MG63 (cell line): ENCODE measurements at regions not wholly inside any gene's neighbourhood (a gene's known extent, or its start where the extent isn't known, plus 50 kb on each side); places are given as distances from the start of the nearest gene placed in this dataset.
A peak's percentile ranks its signal among the peaks of the same experiment; 100 is the strongest.

Source experiments
- DNase-seq: peaks from one replicate; pipeline ENCODE4 v3.0.0-alpha.2; 2020
- H3K27me3 ChIP-seq: fragments of 250-450 bp; sonication (Bioruptor Pico); 2 replicates; pipeline ENCODE4 v1.5.1; 2020; ENCODE audit warnings: mild to moderate bottlenecking, moderate library complexity
- H3K36me3 ChIP-seq: fragments of 250-450 bp; sonication (Bioruptor Pico); 2 replicates; pipeline ENCODE4 v1.5.1; 2020; ENCODE audit warnings: mild to moderate bottlenecking, moderate library complexity
- H3K4me3 ChIP-seq: fragments of 250-450 bp; sonication (Bioruptor Pico); 2 replicates; pipeline ENCODE4 v1.5.1; 2020; ENCODE audit warnings: mild to moderate bottlenecking, moderate library complexity
- H3K9me3 ChIP-seq: fragments of 250-450 bp; sonication (Bioruptor Pico); 2 replicates; pipeline ENCODE4 v1.5.1; 2020; ENCODE audit warnings: mild to moderate bottlenecking, moderate library complexity

DNA sequence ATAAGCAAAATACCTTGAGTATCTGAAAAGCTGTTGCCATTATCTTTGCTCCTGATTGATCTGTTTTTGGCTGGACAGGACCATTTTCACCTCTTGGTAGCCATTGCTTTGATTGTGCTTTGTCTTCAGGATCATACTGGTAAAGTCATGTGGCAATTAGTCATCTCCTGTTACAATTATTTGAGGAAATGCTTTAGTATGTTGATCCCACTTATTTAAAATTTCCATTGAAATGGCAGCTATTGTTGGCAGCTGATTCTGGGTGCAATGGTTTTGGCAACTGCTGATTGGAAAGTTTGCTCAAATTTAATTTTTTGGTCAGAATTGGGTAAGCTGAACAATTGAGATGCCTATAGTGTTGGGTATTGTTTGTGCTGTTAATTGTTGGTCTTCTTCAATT is 238.3 kb upstream of the TLL1 start:
- H3K9me3 ChIP-seq = no peaks in the 10 kb centered on the region; the same call in 1 of the 2 replicates
- H3K36me3 ChIP-seq = no peaks in the 10 kb centered on the region
- no peak for DNase-seq
- no peaks in the 10 kb centered on the region for H3K27me3 ChIP-seq
- H3K4me3 ChIP-seq = no peak overlapping the region

GRCh38 chr4:165635381-165635780 is 237.7 kb upstream of the TLL1 start:
- no peak for DNase-seq
- Histone ChIP-seq H3K4me3 (no peak overlapping the region), H3K36me3 (no peaks in the 10 kb centered on the region), H3K27me3 (no peaks in the 10 kb centered on the region), H3K9me3 (no peaks in the 10 kb centered on the region; the same call in 1 of the 2 replicates)

DNA sequence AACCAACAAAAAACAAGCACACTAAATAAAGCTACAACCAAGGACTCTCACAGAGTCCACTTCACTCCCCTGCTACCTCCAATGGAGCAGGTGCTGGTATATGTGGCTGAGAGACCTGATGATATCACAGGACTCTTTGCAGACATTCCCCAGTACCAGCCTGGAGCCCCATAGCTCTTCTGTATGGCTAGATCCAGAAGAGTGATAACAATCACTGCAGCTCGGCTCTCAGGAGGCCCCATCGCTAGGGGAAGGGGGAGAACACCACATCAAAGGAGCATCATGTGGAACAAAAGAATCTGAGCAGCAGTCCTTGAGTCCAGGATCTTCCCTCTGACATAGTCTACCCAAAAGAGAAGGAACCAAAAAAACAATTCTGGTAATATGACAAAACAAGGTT is 237.1 kb upstream of the TLL1 start:
- H3K27me3 ChIP-seq = no peaks in the 10 kb centered on the region
- no peak overlapping the region for H3K4me3 ChIP-seq
- H3K9me3 ChIP-seq = no peaks in the 10 kb centered on the region; the same call in 1 of the 2 replicates
- DNase-seq = no peak
- H3K36me3 ChIP-seq = no peaks in the 10 kb centered on the region

- Histone ChIP-seq H3K36me3 (no peaks in the 10 kb centered on the region), H3K4me3 (no peak overlapping the region), H3K9me3 (peaks cover 11% of the 10 kb centered on the region), H3K27me3 (no peaks in the 10 kb centered on the region)
- no peak for DNase-seq
Observed at GRCh38 chr4:165651901-165652300, 221.1 kb upstream of the TLL1 start.

GRCh38 chr4:165654556-165654955 is 218.5 kb upstream of the TLL1 start:
- H3K4me3 ChIP-seq = no peak overlapping the region
- no peak for DNase-seq
- H3K36me3 ChIP-seq = no peaks in the 10 kb centered on the region
- no peaks in the 10 kb centered on the region for H3K27me3 ChIP-seq
- peaks cover 6% of the 10 kb centered on the region for H3K9me3 ChIP-seq

DNA sequence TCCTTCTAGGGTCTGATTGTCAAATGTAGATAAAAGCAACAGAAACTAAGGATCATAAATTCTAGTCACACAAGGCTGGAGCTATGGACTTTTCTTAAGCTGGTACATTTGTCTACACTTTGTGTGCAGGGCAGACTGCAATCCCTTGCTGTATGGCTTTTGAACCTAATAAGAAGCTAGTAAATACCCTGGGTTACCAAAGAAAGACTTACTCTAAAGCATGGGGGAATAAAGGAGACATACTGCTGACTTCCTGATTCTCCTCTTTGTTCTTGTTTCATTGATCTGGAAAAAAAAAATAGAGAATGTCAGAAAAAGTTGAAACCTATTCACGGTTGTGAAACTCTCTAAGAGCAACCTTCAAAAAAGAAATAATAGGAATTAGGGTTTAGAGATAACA is 216.6 kb upstream of the TLL1 start:
- Histone ChIP-seq H3K9me3 (peaks cover 6% of the 10 kb centered on the region), H3K27me3 (no peaks in the 10 kb centered on the region), H3K36me3 (no peaks in the 10 kb centered on the region), H3K4me3 (no peak overlapping the region)
- no peak for DNase-seq

- H3K27me3 ChIP-seq = no peaks in the 10 kb centered on the region
- no peak for DNase-seq
- no peaks in the 10 kb centered on the region for H3K36me3 ChIP-seq
- peaks cover 6% of the 10 kb centered on the region for H3K9me3 ChIP-seq
- H3K4me3 ChIP-seq = no peak overlapping the region
Observed at GRCh38 chr4:165656829-165657490, 216.1 kb upstream of the TLL1 start.

- H3K36me3 ChIP-seq = no peaks in the 10 kb centered on the region
- no peak for DNase-seq
Observed at GRCh38 chr4:165662341-165662740, 210.7 kb upstream of the TLL1 start.

GRCh38 chr4:165663411-165663810 is 209.6 kb upstream of the TLL1 start:
- DNase-seq = no peak
- Histone ChIP-seq H3K27me3 (no peaks in the 10 kb centered on the region), H3K9me3 (no peaks in the 10 kb centered on the region), H3K4me3 (no peak overlapping the region), H3K36me3 (no peaks in the 10 kb centered on the region)

More at GRCh38 chr4:165662341-165662740, 210.7 kb upstream of the TLL1 start:
- Histone ChIP-seq H3K4me3 (no peak overlapping the region), H3K27me3 (no peaks in the 10 kb centered on the region), H3K9me3 (no peaks in the 10 kb centered on the region)

- Histone ChIP-seq H3K4me3 (no peak overlapping the region), H3K36me3 (no peaks in the 10 kb centered on the region)
Observed at GRCh38 chr4:165666836-165667235, 206.2 kb upstream of the TLL1 start.

GRCh38 chr4:165667969-165668368 is 205.1 kb upstream of the TLL1 start:
- DNase-seq = no peak
- Histone ChIP-seq H3K4me3 (no peak overlapping the region), H3K27me3 (no peaks in the 10 kb centered on the region), H3K9me3 (no peaks in the 10 kb centered on the region), H3K36me3 (no peaks in the 10 kb centered on the region)

More at GRCh38 chr4:165666836-165667235, 206.2 kb upstream of the TLL1 start:
- DNase-seq = no peak
- no peaks in the 10 kb centered on the region for H3K9me3 ChIP-seq
- no peaks in the 10 kb centered on the region for H3K27me3 ChIP-seq

DNA sequence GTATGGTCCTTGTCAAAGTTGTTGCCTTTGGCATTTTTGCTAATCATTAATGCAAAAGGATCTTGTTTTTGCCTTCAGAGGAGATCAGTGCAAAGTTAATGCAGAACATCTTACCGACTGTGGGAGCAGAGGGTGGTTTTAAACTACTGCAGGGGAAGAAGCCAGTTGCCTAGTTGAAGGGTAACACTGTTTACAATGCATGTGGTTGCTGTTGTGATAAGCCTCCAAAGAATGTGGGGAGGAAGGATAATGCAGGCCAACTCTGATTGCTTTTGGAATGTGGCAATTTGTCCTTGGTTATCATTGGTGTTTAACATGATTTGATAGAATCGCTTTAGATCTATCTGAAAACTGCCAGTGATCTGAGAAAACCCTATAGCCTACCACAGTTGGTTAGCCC is 204.3 kb upstream of the TLL1 start:
- no peak for DNase-seq
- no peak overlapping the region for H3K4me3 ChIP-seq
- H3K27me3 ChIP-seq = no peaks in the 10 kb centered on the region
- H3K36me3 ChIP-seq = no peaks in the 10 kb centered on the region
- H3K9me3 ChIP-seq = no peaks in the 10 kb centered on the region

- no peak for DNase-seq
- Histone ChIP-seq H3K4me3 (no peak overlapping the region), H3K9me3 (no peaks in the 10 kb centered on the region), H3K27me3 (no peaks in the 10 kb centered on the region), H3K36me3 (no peaks in the 10 kb centered on the region)
Observed at GRCh38 chr4:165677081-165677480, 196.0 kb upstream of the TLL1 start.

GRCh38 chr4:165678236-165678935 is 194.7 kb upstream of the TLL1 start:
- H3K36me3 ChIP-seq = no peaks in the 10 kb centered on the region
- no peaks in the 10 kb centered on the region for H3K9me3 ChIP-seq
- no peaks in the 10 kb centered on the region for H3K27me3 ChIP-seq
- H3K4me3 ChIP-seq = no peak overlapping the region
- no peak for DNase-seq

DNA sequence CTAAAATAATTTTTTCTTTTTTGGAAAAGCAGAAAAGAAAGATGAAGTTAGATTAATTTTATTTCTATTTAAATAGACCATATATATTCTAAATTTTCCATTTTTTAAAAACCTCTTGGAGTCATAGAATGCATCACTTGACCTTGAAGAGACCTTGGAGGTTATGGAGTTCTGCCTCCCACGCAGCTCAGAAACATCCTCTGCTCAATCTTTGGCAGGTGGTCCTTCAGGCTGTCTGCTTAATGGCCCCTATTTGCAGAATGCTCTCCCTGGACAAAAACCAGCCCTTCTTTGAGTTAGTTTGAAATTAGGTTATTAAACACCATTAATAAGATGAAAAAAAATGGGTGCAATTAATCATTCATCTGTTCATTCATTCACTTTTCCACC is 194.1 kb upstream of the TLL1 start:
- Histone ChIP-seq H3K4me3 (no peak overlapping the region), H3K27me3 (no peaks in the 10 kb centered on the region), H3K36me3 (no peaks in the 10 kb centered on the region), H3K9me3 (no peaks in the 10 kb centered on the region)
- no peak for DNase-seq

DNA sequence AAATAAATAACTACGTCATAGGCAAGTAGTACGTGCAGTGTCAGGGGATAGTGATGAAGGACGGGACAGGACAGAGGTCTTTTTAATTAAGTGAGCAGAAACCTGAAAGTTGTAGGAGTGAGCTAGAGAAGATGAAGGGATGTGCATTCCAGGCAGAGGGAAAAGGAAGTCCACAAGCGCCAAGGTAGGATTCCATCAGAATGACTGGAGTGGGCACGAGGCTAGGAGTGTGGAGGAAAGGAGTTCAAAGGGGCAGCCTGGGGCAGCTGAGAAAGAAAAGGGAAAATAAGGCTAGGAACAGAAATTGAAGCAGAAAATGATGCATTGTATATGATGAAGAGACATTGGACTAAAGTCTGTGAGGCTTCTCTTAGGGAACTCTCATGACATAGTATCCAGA is 192.2 kb upstream of the TLL1 start:
- H3K27me3 ChIP-seq = no peaks in the 10 kb centered on the region
- peak; percentile 59 for DNase-seq
- no peaks in the 10 kb centered on the region for H3K9me3 ChIP-seq
- H3K36me3 ChIP-seq = no peaks in the 10 kb centered on the region
- H3K4me3 ChIP-seq = no peak overlapping the region

DNA sequence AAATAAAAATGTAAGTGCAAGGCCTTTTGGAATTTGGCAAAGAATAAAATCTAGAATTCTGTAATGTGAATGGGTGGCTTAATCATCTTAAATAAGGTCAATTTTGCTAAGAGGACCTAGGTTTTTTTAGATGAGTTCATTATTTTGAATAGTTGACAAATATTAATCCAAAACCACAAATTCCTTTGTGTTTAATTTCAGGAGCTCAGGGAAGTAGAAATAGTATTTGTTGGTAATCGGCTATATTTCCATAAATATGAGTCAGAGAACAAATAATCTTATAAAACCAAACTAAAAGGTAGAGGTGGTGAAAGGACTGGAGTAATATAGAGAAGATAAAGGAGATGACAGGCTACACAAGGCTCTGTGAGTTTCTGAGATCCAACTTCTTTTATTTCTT is 190.4 kb upstream of the TLL1 start:
- Histone ChIP-seq H3K4me3 (no peak overlapping the region), H3K9me3 (no peaks in the 10 kb centered on the region), H3K27me3 (no peaks in the 10 kb centered on the region), H3K36me3 (no peaks in the 10 kb centered on the region)
- DNase-seq = no peak

- H3K36me3 ChIP-seq = no peaks in the 10 kb centered on the region
- H3K27me3 ChIP-seq = no peaks in the 10 kb centered on the region
- no peaks in the 10 kb centered on the region for H3K9me3 ChIP-seq
- DNase-seq = peak; percentile 86
- H3K4me3 ChIP-seq = peak overlapping the region; percentile 13; the same call in 1 of the 2 replicates
Observed at GRCh38 chr4:165684177-165684805, 188.7 kb upstream of the TLL1 start.
